Esophagus muscularis mucosa (tissue), 4 donors: ENCODE measurements at regions not wholly inside any gene's neighbourhood (a gene's known extent, or its start where the extent isn't known, plus 50 kb on each side); places are given as distances from the start of the nearest gene placed in this dataset.

Source experiments
- DNase-seq: peaks from one replicate; pipeline ENCODE4 v3.0.0-alpha.2; 2017; ENCODE audit errors: extremely low spot score
- H3K27ac ChIP-seq, 4 donors: fragments of 200-600 bp; sonication (generic); replicated peaks in 1 of 4; 1 replicate in 3 of 4; 2 replicates in 1 of 4; pipeline ENCODE4 v1.5.1; 2016 to 2019; ENCODE audit warnings: mild to moderate bottlenecking in 1 of 4
- H3K27me3 ChIP-seq, 4 donors: fragments of 200-600 bp; sonication (generic); one replicate each; pipeline versions ENCODE4 v1.5.1 to v1.6.0; 2016 to 2019
- H3K36me3 ChIP-seq, 4 donors: fragments of 200-600 bp; sonication (generic); one replicate each; pipeline ENCODE4 v1.5.1; 2016 to 2019
- H3K4me1 ChIP-seq, 4 donors: fragments of 200-600 bp; sonication (generic); one replicate each; pipeline ENCODE4 v1.5.1; 2016 to 2019
- H3K4me3 ChIP-seq, 4 donors: fragments of 200-600 bp; sonication (generic); 1 replicate in 2 of 4; 2 replicates in 2 of 4; pipeline ENCODE4 v1.5.1; 2016 to 2019; ENCODE audit warnings: mild to moderate bottlenecking in 4 of 4, moderate library complexity in 1 of 4
- H3K9me3 ChIP-seq, 4 donors: fragments of 200-600 bp; sonication (generic); 1 replicate in 3 of 4; 2 replicates in 1 of 4; pipeline ENCODE4 v1.5.1; 2016 to 2019
- EP300 ChIP-seq: sonication (generic); formaldehyde crosslinking; IDR thresholded peaks from one replicate; pipeline ENCODE4 v1.6.1; 2017; ENCODE audit warnings: antibody characterized with exemption
- POLR2A ChIP-seq: fragments of 450-650 bp; IDR thresholded peaks from one replicate; pipeline ENCODE4 v1.6.1; 2017; ENCODE audit warnings: antibody characterized with exemption, moderate library complexity, mild to moderate bottlenecking, low read depth
- POLR2AphosphoS5 ChIP-seq, 2 donors: sonication (generic); formaldehyde crosslinking; IDR thresholded peaks; one replicate each; pipeline ENCODE4 v1.6.1; 2017; ENCODE audit warnings: antibody characterized with exemption in 2 of 2
- WGBS: methylation state at CpG from one replicate; pipeline ENCODE4 v1.1.5; 2018; 5-methylcytosine and 5-hydroxymethylcytosine counted together
- intact Hi-C: fragments of 100-400 bp; cut with DNase I; formaldehyde crosslinking; loops from one replicate; pipeline ENCODE4 v1.15.1; 2023
- TF ChIP-seq, protein P1 (sequence below), 3 experiments: fragments of 200-600 bp in 2 of 3; fragments of 450-650 bp in 1 of 3; sonication (generic) in 2 of 3; IDR thresholded peaks; one replicate each; pipeline ENCODE4 v1.5.1; 2017 to 2019; ENCODE audit warnings: antibody characterized with exemption in 3 of 3, mild to moderate bottlenecking in 2 of 3, moderate library complexity in 1 of 3

DNA sequence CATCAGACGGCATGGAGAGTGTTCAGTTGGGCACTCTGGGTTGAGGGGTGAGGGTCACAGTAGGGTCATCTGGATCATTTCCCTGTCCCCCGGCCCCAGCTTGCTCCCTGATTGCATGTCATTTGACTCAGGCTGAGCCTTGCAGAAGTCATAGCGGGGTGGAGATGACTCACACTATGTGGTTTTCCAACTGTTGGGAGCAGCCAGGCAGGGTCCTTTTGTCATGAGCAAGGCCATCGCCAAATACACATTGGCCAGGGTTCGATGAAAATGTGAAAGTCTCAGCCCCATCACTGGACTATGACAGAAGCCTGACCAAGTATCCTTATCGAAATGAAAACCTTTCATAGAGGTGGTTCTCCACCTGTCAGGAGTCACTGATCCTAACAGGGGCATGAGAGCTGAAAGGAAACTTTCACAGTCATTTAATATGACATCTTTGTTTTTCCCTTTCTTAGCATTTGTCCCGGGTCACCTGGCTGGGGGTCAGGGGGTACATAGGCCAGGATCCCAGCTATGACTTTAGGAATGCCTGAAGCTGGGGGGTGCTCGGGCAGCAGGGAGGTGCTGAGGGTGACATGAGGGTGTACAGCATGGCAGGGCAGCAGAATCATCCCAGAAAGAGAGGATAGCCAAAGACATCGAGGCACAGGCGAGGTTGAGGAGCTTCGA lies 70.2 kb upstream of the CD93 start:
- peaks cover 42 to 70% (median 53%) of the 10 kb centered on the region in 4 donors for H3K4me1 ChIP-seq
- H3K27ac ChIP-seq: peak overlapping the region in 3 of 4 donors; percentile 9 to 43 (median 10)
- no peaks in the 10 kb centered on the region for H3K27me3 ChIP-seq
- intact Hi-C loops: no loop called here
- no peak overlapping the region for H3K4me3 ChIP-seq
- no peaks in the 10 kb centered on the region for H3K36me3 ChIP-seq
- 84% methylated on average over 9 of the region's 11 CpGs for WGBS
- no peaks in the 10 kb centered on the region for H3K9me3 ChIP-seq
- peak in 1 of 2 donors; percentile 16 for TF ChIP-seq POLR2AphosphoS5 (IDR thresholded peaks at IDR 0.05)
- TF ChIP-seq, protein P1, sequence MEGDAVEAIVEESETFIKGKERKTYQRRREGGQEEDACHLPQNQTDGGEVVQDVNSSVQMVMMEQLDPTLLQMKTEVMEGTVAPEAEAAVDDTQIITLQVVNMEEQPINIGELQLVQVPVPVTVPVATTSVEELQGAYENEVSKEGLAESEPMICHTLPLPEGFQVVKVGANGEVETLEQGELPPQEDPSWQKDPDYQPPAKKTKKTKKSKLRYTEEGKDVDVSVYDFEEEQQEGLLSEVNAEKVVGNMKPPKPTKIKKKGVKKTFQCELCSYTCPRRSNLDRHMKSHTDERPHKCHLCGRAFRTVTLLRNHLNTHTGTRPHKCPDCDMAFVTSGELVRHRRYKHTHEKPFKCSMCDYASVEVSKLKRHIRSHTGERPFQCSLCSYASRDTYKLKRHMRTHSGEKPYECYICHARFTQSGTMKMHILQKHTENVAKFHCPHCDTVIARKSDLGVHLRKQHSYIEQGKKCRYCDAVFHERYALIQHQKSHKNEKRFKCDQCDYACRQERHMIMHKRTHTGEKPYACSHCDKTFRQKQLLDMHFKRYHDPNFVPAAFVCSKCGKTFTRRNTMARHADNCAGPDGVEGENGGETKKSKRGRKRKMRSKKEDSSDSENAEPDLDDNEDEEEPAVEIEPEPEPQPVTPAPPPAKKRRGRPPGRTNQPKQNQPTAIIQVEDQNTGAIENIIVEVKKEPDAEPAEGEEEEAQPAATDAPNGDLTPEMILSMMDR (IDR thresholded peaks at IDR 0.05): no peak
- peak; percentile 92 for DNase-seq

- Histone ChIP-seq H3K27me3 (no peaks in the 10 kb centered on the region), H3K9me3 (no peaks in the 10 kb centered on the region), H3K4me3 (no peak overlapping the region), H3K36me3 (no peaks in the 10 kb centered on the region), H3K27ac (peak overlapping the region in 2 of 4 donors; percentile 19 to 39), H3K4me1 (peaks cover 43 to 70% (median 52%) of the 10 kb centered on the region in 4 donors)
- DNase-seq: peak; percentile 79
- no peak for TF ChIP-seq POLR2A
- TF ChIP-seq EP300: no peak
- TF ChIP-seq, protein P1 (IDR thresholded peaks at IDR 0.05): no peak
- whole genome bisulfite sequencing: 38% methylated on average over 7 of the region's 7 CpGs
- intact Hi-C loops: no loop called here
Measured at GRCh38 chr20:23155141-23155590, 69.0 kb upstream of the CD93 start.

- peak overlapping the region in 1 of 4 donors; percentile 0 for H3K27ac ChIP-seq
- 90% methylated on average over 2 of the region's 4 CpGs for WGBS
- H3K4me1 ChIP-seq: peaks cover 50 to 61% (median 52%) of the 10 kb centered on the region in 4 donors
- no peaks in the 10 kb centered on the region for H3K27me3 ChIP-seq
- no peak overlapping the region for H3K4me3 ChIP-seq
- no peak for DNase-seq
- no peaks in the 10 kb centered on the region for H3K9me3 ChIP-seq
- TF ChIP-seq POLR2AphosphoS5 (IDR thresholded peaks at IDR 0.05) (no peak), EP300 (no peak), POLR2A (no peak)
- TF ChIP-seq, protein P1 (IDR thresholded peaks at IDR 0.05): no peak
- intact Hi-C loops: no loop called here
- no peaks in the 10 kb centered on the region for H3K36me3 ChIP-seq
Measured at GRCh38 chr20:23153696-23154341, 67.7 kb upstream of the CD93 start.

DNA sequence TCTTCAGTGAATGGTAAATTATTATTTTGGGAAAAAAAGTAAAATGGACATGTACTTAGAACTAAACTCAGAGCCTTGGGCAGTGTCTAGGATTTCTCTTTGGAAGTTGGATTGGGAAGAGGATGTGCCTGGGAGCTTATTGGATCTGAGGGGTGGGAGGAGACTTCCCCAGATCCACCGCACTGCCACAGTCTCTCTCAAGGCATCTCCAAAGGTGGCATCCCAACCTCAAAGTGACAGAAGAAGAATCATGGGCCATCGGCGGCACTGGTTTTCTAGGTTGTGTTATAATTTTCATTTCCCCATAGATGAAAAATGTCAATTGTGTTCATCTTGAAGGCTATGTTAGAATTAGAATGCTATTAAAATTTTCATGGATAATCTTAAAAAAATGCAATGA lies 66.8 kb upstream of the CD93 start:
- WGBS: 91% methylated on average over 3 of the region's 3 CpGs
- no peaks in the 10 kb centered on the region for H3K36me3 ChIP-seq
- no peak overlapping the region for H3K4me3 ChIP-seq
- no peak for TF ChIP-seq EP300
- no peak for TF ChIP-seq POLR2A
- no peak for TF ChIP-seq POLR2AphosphoS5 (IDR thresholded peaks at IDR 0.05)
- TF ChIP-seq, protein P1 (IDR thresholded peaks at IDR 0.05): no peak
- peaks cover 52 to 63% (median 53%) of the 10 kb centered on the region in 4 donors for H3K4me1 ChIP-seq
- intact Hi-C loops: no loop called here
- DNase-seq: peak; percentile 77
- peak overlapping the region; percentile 31 to 59 (median 44) for H3K27ac ChIP-seq
- H3K9me3 ChIP-seq: no peaks in the 10 kb centered on the region
- no peaks in the 10 kb centered on the region for H3K27me3 ChIP-seq
